HG02885 (cell line): ENCODE measurements at regions not wholly inside any gene's neighbourhood (a gene's known extent, or its start where the extent isn't known, plus 50 kb on each side); places are given as distances from the start of the nearest gene placed in this dataset.
A peak's percentile ranks its signal among the peaks of the same experiment; 100 is the strongest.
"Not testable (repeated sequence)": the region's sequence is repeated elsewhere in the genome, so short reads cannot be mapped to it uniquely, and the experiment has no call there.

Source experiments
- ATAC-seq: cut with Tn5 transposase; IDR thresholded peaks from one replicate; pipeline ENCODE4 v1.9.1; 2021; ENCODE audit warnings: mild to moderate bottlenecking; ENCODE audit not compliant: unreplicated experiment, poor library complexity

- ATAC-seq: peak; percentile 75
Measured at GRCh38 chr3:181292984-181293383, 303.4 kb upstream of the DNAJC19 start.

- no peak for ATAC-seq
Measured at GRCh38 chr3:181290941-181291340, 301.4 kb upstream of the DNAJC19 start.

- ATAC-seq: no peak
Measured at GRCh38 chr3:181289306-181289705, 299.8 kb upstream of the DNAJC19 start.

GRCh38 chr3:181288145-181288544 lies 298.6 kb upstream of the DNAJC19 start:
- ATAC-seq: no peak

- no peak for ATAC-seq
Measured at GRCh38 chr3:181279239-181279565, 289.7 kb upstream of the DNAJC19 start.

- no peak for ATAC-seq
Measured at GRCh38 chr3:181278468-181279238, 289.1 kb upstream of the DNAJC19 start.

GRCh38 chr3:181276358-181276896 lies 286.9 kb upstream of the DNAJC19 start:
- ATAC-seq: no peak

GRCh38 chr3:181274025-181274424 lies 284.5 kb upstream of the DNAJC19 start:
- no peak for ATAC-seq

- no peak for ATAC-seq
Measured at GRCh38 chr3:181267312-181267711, 277.8 kb upstream of the DNAJC19 start.

GRCh38 chr3:181265750-181266333 lies 276.3 kb upstream of the DNAJC19 start:
- no peak for ATAC-seq

GRCh38 chr3:181264486-181264885 lies 274.9 kb upstream of the DNAJC19 start:
- no peak for ATAC-seq

- ATAC-seq: no peak
Measured at GRCh38 chr3:181253796-181254195, 264.3 kb upstream of the DNAJC19 start.

GRCh38 chr3:181252631-181253030 lies 263.1 kb upstream of the DNAJC19 start:
- no peak for ATAC-seq

GRCh38 chr3:181250714-181251113 lies 261.2 kb upstream of the DNAJC19 start:
- no peak for ATAC-seq

GRCh38 chr3:181239441-181239840 lies 249.9 kb upstream of the DNAJC19 start:
- no peak for ATAC-seq

- ATAC-seq: no peak
Measured at GRCh38 chr3:181230258-181230657, 240.7 kb upstream of the DNAJC19 start.

GRCh38 chr3:181213347-181213746 lies 223.8 kb upstream of the DNAJC19 start:
- no peak for ATAC-seq

GRCh38 chr3:181212271-181212670 lies 222.7 kb upstream of the DNAJC19 start:
- ATAC-seq: no peak

GRCh38 chr3:181210275-181210674 lies 220.7 kb upstream of the DNAJC19 start:
- ATAC-seq: no peak

- ATAC-seq: no peak
Measured at GRCh38 chr3:181189556-181189955, 200.0 kb upstream of the DNAJC19 start.

- ATAC-seq: no peak
Measured at GRCh38 chr3:181183764-181184163, 194.2 kb upstream of the DNAJC19 start.

- ATAC-seq: not testable (repeated sequence)
Measured at GRCh38 chr3:181183057-181183456, 193.5 kb upstream of the DNAJC19 start.
